ENCODE measurements at regions not wholly inside any gene's neighbourhood (a gene's known extent, or its start where the extent isn't known, plus 50 kb on each side); places are given as distances from the start of the nearest gene placed in this dataset.

- TF ChIP-seq POLR2A (IDR thresholded peaks at IDR 0.05) (no peak), CTCF (IDR thresholded peaks at IDR 0.05) (no peak)
These were observed 60.7 kb upstream of the ITPKB start for GRCh38 chr1:226799634-226800281.
